Mammary epithelial cell (primary cell): ENCODE measurements at regions not wholly inside any gene's neighbourhood (a gene's known extent, or its start where the extent isn't known, plus 50 kb on each side); places are given as distances from the start of the nearest gene placed in this dataset.

Experiments
- EZH2 ChIP-seq: IDR thresholded peaks from 2 replicates; pipeline ENCODE4 v1.6.1; 2012; ENCODE audit warnings: low read length, inconsistent platforms, borderline replicate concordance
- TF ChIP-seq, protein P1 (sequence below), 2 donors: IDR thresholded peaks in 1 of 2; conservative IDR thresholded peaks in 1 of 2; 2 replicates each; pipeline ENCODE4 v1.5.1; 2011 to 2012; ENCODE audit warnings: inconsistent platforms in 2 of 2, low read length in 2 of 2, mild to moderate bottlenecking in 2 of 2, control low read depth in 1 of 2, low read depth in 1 of 2; ENCODE audit not compliant: insufficient read depth in 1 of 2; ENCODE audit errors: extremely low read depth in 1 of 2

DNA sequence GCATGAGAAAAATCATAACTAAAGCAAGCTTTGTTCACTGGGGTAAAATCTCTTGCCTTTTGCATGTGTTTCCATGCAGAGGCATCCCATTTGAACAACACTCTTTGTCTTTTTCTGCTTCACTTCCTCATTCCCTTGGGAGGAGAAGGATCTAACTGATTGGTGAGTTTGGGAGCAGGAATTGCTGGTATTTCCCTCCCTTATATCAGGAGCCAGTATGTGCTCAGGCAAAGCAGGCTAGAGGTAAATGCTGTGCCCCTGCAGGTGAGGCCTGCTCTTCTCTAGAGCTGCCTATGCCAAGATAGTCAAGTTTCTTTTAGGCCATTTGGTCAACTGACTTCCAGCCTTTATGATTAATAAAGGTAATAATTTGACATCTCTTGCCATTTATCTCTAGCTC lies 179.9 kb downstream of the COX7C start:
- TF ChIP-seq, protein P1, sequence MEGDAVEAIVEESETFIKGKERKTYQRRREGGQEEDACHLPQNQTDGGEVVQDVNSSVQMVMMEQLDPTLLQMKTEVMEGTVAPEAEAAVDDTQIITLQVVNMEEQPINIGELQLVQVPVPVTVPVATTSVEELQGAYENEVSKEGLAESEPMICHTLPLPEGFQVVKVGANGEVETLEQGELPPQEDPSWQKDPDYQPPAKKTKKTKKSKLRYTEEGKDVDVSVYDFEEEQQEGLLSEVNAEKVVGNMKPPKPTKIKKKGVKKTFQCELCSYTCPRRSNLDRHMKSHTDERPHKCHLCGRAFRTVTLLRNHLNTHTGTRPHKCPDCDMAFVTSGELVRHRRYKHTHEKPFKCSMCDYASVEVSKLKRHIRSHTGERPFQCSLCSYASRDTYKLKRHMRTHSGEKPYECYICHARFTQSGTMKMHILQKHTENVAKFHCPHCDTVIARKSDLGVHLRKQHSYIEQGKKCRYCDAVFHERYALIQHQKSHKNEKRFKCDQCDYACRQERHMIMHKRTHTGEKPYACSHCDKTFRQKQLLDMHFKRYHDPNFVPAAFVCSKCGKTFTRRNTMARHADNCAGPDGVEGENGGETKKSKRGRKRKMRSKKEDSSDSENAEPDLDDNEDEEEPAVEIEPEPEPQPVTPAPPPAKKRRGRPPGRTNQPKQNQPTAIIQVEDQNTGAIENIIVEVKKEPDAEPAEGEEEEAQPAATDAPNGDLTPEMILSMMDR (conservative IDR thresholded peaks at IDR 0.05 in 1 of 2, IDR thresholded peaks at IDR 0.05 in 1 of 2; ENCODE audit: extremely low read depth in 1 of 2, insufficient read depth in 1 of 2, low read depth in 1 of 2, low read length in 2 of 2) = no peak
- TF ChIP-seq EZH2 = no peak
